Endothelial cell (in vitro differentiated cells): ENCODE measurements at regions not wholly inside any gene's neighbourhood (a gene's known extent, or its start where the extent isn't known, plus 50 kb on each side); places are given as distances from the start of the nearest gene placed in this dataset.

Source experiments
- DNase-seq: peaks from one replicate; pipeline ENCODE4 v3.0.0; 2021; ENCODE audit warnings: low spot score
- H3K27ac Mint-ChIP-seq: one replicate; pipeline ENCODE4 v1.8.0; 2021; ENCODE audit warnings: mixed read lengths, inconsistent platforms; ENCODE audit not compliant: unreplicated experiment
- H3K27me3 Mint-ChIP-seq: one replicate; pipeline ENCODE4 v1.8.0; 2021; ENCODE audit warnings: mild to moderate bottlenecking, moderate library complexity, mixed read lengths, inconsistent platforms; ENCODE audit not compliant: unreplicated experiment
- H3K36me3 Mint-ChIP-seq: one replicate; pipeline ENCODE4 v1.8.0; 2021; ENCODE audit warnings: mild to moderate bottlenecking, low read depth, mixed read lengths, inconsistent platforms; ENCODE audit not compliant: unreplicated experiment
- H3K4me1 Mint-ChIP-seq: one replicate; pipeline ENCODE4 v1.8.0; 2021; ENCODE audit warnings: mild to moderate bottlenecking, mixed read lengths, inconsistent platforms; ENCODE audit not compliant: unreplicated experiment
- H3K4me3 Mint-ChIP-seq: one replicate; pipeline ENCODE4 v1.8.0; 2021; ENCODE audit warnings: mild to moderate bottlenecking, mixed read lengths, inconsistent platforms; ENCODE audit not compliant: unreplicated experiment
- H3K9me3 Mint-ChIP-seq: one replicate; pipeline ENCODE4 v1.8.0; 2021; ENCODE audit warnings: mixed read lengths, inconsistent platforms; ENCODE audit not compliant: unreplicated experiment
- CTCF ChIP-seq: fragments of 200-600 bp; sonication (generic); IDR thresholded peaks from one replicate; pipeline ENCODE4 v1.5.0; 2021; ENCODE audit warnings: antibody characterized with exemption; ENCODE audit not compliant: unreplicated experiment

DNA sequence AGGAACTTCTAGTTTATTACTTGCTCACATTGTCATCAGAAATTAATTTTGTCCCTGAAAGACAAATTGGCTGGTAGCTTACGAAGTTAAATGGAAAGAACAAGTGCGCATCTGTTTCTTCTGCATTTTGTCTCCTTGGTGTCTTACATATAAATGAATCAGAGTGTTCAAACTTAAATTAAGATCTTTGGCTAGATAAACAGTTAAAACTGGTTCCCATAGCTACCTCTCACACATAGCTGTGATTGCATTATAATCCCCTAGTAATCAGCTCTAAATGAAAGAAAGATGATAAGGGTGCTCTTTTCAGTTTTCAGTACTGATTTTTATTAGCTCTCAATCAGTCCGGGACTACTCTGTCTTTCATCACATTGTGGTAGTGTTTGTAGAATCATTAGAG, 124.2 kb upstream of the LMO4 start:
- H3K4me3 Mint-ChIP-seq: no peak overlapping the region
- H3K27me3 Mint-ChIP-seq: peaks cover 6% of the 10 kb centered on the region
- H3K27ac Mint-ChIP-seq: no peak overlapping the region
- no peak for TF ChIP-seq CTCF
- no peaks in the 10 kb centered on the region for H3K36me3 Mint-ChIP-seq
- no peaks in the 10 kb centered on the region for H3K9me3 Mint-ChIP-seq
- H3K4me1 Mint-ChIP-seq: peaks cover 3% of the 10 kb centered on the region
- DNase-seq: no peak

- no peaks in the 10 kb centered on the region for H3K9me3 Mint-ChIP-seq
- DNase-seq: no peak
- H3K27me3 Mint-ChIP-seq: peaks cover 6% of the 10 kb centered on the region
- H3K36me3 Mint-ChIP-seq: no peaks in the 10 kb centered on the region
- peaks cover 3% of the 10 kb centered on the region for H3K4me1 Mint-ChIP-seq
- no peak overlapping the region for H3K4me3 Mint-ChIP-seq
- H3K27ac Mint-ChIP-seq: no peak overlapping the region
- TF ChIP-seq CTCF: no peak
Measured at GRCh38 chr1:87204921-87205320, 123.8 kb upstream of the LMO4 start.

GRCh38 chr1:87206044-87206831, 122.4 kb upstream of the LMO4 start:
- peaks cover 4% of the 10 kb centered on the region for H3K4me1 Mint-ChIP-seq
- DNase-seq: no peak
- no peak for TF ChIP-seq CTCF
- H3K27me3 Mint-ChIP-seq: no peaks in the 10 kb centered on the region
- no peak overlapping the region for H3K4me3 Mint-ChIP-seq
- H3K27ac Mint-ChIP-seq: no peak overlapping the region
- H3K9me3 Mint-ChIP-seq: no peaks in the 10 kb centered on the region
- peaks cover 4% of the 10 kb centered on the region for H3K36me3 Mint-ChIP-seq

DNA sequence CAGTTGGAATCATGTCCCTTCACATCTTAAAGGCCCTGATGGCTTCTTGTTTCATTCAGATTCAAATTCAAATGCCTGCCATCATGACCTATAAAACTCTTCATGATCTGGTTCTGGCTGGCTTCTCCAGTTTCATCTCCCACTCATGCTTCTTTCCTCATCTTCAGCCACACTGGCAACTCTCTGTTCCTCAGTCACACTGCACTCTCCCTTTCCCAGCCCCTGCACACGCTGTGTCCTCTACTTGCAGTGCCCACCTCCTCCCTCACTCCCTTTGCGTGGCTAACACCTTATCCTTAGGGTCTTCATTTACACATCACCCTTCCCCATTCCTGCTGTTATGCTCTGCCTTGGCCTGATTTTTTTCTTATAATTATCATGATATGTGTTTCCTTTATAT, 120.6 kb upstream of the LMO4 start:
- no peak for DNase-seq
- H3K9me3 Mint-ChIP-seq: no peaks in the 10 kb centered on the region
- no peak overlapping the region for H3K27ac Mint-ChIP-seq
- no peak overlapping the region for H3K4me3 Mint-ChIP-seq
- peaks cover 4% of the 10 kb centered on the region for H3K36me3 Mint-ChIP-seq
- TF ChIP-seq CTCF: no peak
- H3K27me3 Mint-ChIP-seq: no peaks in the 10 kb centered on the region
- H3K4me1 Mint-ChIP-seq: peaks cover 14% of the 10 kb centered on the region

DNA sequence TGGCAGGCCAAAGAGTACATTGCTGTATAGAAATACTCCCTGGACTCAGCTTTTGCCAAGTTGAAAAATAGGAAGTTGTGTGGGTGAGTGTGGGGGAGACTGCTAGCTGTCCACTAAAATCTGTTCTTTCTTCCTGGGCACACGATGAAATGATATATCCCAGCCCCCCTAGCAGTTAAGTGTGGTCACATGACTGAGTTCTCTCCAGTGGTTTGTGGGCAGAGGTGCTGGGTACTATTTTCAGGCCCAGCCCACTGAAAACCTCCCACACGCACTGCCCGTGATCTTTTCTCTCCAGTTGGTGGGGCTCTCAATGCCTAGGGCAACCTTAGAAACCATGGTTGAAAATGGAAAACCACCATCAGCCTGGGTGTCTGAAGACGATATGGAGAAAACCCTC, 119.7 kb upstream of the LMO4 start:
- Mint-ChIP-seq H3K27ac (no peak overlapping the region), H3K9me3 (no peaks in the 10 kb centered on the region), H3K36me3 (peaks cover 4% of the 10 kb centered on the region), H3K4me3 (no peak overlapping the region), H3K27me3 (no peaks in the 10 kb centered on the region), H3K4me1 (peaks cover 14% of the 10 kb centered on the region)
- no peak for TF ChIP-seq CTCF
- no peak for DNase-seq
